Fibroblast of the conjunctiva (primary cell): ENCODE measurements at regions not wholly inside any gene's neighbourhood (a gene's known extent, or its start where the extent isn't known, plus 50 kb on each side); places are given as distances from the start of the nearest gene placed in this dataset.

Source experiments
- DNase-seq: peaks from one replicate; pipeline ENCODE4 v3.0.0-alpha.2; 2010; ENCODE audit warnings: low read depth

DNA sequence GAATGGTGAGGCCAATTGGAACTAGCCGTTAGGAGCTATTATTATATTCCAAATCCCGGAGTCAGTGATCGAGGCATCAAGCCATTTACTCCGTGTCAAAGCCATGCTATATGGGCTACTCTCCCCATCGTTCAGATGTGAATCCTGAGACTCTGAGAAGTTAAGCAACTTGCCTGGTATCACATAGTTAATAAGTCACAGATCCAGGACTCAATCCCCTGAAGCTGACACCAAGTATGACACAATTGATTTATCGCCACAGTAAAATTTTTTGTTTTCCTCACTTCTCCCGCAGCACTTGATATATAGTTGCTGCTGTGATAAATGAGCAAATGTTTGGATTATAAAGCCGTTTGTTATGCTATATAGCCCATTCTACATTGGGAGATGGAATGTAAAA lies 50.8 kb upstream of the TSHZ2 start:
- no peak for DNase-seq

GRCh38 chr20:52918311-52918710 lies 53.8 kb upstream of the TSHZ2 start:
- no peak for DNase-seq

DNA sequence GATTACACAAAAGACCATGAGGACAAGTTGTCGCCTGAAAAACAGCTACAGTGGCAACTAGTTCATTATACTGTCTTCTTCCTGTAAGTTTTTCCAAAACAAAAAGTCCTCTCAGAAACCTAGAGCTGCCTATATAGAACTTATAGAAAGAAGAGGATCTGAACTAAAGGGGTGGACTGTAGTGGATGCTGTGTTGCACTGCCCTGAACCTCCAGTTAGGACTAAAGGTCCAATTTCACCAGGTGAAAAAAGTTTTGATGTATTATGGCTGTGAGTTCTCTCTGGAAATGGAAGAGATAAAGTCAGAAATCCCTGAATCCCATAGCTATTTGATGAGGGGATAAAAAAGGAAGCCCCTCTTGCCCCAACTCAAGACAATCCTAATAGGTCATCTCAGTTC lies 56.6 kb upstream of the TSHZ2 start:
- DNase-seq: no peak

- no peak for DNase-seq
Observed at GRCh38 chr20:52914870-52915269, 57.3 kb upstream of the TSHZ2 start.

DNA sequence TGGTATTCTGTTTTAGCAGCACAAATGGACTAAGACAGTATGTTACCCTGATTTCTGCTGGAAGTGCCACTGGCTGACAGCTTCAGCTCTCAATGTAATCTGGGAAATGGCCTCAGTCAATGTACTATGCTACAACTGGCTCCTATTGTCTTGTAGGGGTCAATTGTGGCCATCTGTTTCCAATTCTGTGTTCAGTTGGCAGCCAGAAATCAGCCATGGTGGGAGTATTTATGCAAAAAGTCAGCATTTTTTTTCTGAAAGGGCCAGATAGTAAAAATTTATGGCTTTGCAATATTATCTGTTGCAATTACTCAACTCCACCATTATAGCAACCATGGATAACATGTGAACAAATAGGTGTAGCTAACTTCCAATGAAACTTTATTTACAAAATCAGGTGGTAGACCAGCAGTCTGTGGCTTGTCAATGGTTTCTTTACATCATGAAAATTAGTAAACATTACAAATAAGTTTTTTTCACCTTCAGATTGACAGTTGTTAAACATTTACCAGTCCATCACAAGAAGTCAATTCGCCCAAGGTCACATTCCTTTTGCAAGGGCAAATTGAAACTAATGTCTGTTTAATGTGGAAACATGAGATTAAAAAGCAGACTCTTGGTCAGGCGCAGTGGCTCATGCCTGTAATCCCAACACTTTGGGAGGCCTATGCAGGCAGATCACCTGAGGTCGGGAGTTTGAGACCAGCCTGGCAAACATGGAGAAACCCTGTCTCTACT lies 58.3 kb upstream of the TSHZ2 start:
- peak; percentile 33 for DNase-seq

GRCh38 chr20:52905241-52905994 lies 66.7 kb upstream of the TSHZ2 start:
- DNase-seq: no peak

GRCh38 chr20:52904837-52905236 lies 67.3 kb upstream of the TSHZ2 start:
- DNase-seq: no peak

DNA sequence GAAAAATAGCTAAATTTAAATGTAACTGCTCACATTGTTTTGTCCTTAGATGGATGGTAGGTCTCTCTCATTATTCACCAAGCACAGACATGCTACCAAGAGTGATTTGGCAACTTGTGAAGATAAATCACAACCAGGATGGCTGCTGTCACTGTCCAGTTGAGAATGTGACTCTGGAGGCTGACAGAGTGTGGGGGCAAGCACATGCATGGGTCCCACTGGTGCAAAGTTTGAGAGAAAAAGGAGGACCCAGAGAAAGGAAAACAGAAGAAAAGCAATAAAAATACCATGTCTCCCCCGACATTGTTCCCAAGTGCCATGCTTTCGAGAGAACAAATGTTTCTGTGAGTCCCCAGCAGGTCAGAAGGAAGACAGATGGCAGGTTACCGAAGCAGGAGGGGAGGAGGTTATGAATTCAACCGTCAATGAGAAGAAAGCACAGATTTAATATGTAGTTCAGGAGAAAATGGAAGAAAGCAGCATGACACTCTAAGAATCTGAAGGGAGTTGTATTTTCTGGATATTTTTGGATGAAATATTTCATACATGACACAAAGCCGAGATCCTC lies 73.0 kb upstream of the TSHZ2 start:
- DNase-seq: no peak

DNA sequence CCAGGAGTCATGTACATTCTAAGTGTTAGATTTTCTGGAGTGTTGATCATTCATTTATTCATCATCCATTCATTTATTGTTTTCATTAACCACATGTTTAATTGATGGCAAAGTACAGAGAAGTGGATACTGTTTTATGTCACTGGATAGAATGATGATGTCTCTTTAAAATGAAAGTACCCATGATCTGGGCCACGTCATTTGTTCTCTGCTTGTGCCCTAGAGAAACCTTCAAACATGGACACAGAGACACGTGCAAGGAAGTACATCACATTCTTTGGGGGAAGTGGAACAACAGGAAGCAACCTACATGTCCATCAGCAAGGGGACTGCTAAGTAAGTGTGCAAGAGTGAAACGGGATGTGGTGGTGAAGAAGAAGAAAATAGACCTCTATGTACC lies 75.8 kb upstream of the TSHZ2 start:
- no peak for DNase-seq

GRCh38 chr20:52895701-52896100 lies 76.5 kb upstream of the TSHZ2 start:
- no peak for DNase-seq

DNA sequence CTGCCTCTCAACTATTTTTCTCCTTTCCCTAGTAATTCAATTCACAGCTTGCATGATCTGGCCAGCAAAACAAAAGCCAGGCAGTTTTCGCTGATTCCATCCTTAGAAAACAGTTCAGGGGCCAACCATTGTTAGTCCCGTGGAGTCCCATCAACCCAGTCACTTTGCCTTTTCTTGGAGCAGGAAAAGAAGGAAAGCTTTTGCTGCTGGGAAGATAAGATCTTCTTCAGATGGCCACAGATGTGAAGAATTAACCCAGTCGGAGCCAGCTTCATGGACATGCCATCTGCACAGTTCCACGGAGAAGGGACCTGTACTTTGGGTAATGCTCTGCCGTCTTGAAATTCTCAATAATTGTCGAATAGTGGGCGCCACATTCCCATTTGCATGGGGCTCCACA lies 76.9 kb upstream of the TSHZ2 start:
- DNase-seq: no peak

DNA sequence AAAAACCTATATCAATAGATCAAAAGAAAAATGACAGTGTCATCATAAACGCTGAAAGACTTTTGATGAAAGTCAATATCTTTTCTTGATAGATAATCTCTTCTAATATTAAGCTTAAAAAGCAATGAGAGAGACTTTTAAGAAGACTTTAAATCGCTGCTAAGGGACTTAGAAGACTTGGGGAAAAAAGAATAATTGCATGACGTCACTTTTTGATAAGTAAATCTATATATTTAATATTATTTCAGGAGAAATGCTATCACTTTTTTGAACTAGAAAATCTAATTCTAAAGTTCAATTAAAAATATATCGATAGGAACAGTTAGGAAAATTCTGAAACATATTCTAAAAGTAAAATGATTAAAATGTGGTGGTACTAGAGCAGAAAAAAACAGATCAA lies 78.7 kb upstream of the TSHZ2 start:
- no peak for DNase-seq

GRCh38 chr20:52892023-52892422 lies 80.1 kb upstream of the TSHZ2 start:
- no peak for DNase-seq

- no peak for DNase-seq
Observed at GRCh38 chr20:52890130-52890529, 82.0 kb upstream of the TSHZ2 start.

GRCh38 chr20:52889225-52889624 lies 82.9 kb upstream of the TSHZ2 start:
- peak; percentile 6 for DNase-seq

GRCh38 chr20:52888096-52888495 lies 84.1 kb upstream of the TSHZ2 start:
- DNase-seq: no peak

- DNase-seq: no peak
Observed at GRCh38 chr20:52880997-52881396, 91.2 kb upstream of the TSHZ2 start.

GRCh38 chr20:52880259-52880658 lies 91.9 kb upstream of the TSHZ2 start:
- DNase-seq: no peak

- DNase-seq: no peak
Observed at GRCh38 chr20:52874241-52874640, 97.9 kb upstream of the TSHZ2 start.

DNA sequence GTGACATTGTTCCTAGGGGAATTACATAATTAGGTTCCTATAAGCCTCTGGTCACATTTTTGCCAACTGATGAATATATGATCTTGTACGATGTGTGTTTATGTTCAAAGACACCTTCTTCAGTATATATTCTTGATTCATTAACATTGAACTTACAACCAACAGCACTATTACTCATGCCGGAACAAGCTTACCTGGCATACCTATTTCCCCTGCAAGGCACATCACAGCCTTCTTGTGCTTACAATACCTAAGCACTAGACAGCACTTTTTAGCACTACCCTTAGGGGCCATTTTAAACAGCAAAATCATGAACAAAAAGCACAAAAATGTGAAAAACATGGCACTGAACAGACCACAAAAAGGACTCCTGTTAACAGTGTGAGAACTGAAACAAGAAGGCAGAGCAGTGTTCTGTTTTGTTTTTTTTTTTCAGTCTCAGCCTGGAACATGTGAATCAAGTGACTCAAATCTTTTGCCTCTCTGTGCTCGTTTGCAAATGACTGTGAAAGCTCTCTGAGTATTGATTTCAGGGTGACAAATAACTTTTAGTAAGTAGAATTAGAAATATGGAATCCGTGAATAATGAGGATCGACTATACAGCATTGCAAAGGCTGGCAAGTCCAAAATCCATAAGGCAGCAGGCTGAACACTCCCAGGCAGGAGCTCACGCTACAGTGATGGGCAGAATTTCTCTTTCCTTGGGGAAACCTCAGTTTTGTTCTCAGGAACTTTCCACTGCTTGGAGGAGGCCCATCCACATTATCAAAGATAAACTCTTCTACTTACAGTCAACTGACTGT lies 102.3 kb upstream of the TSHZ2 start:
- no peak for DNase-seq

DNA sequence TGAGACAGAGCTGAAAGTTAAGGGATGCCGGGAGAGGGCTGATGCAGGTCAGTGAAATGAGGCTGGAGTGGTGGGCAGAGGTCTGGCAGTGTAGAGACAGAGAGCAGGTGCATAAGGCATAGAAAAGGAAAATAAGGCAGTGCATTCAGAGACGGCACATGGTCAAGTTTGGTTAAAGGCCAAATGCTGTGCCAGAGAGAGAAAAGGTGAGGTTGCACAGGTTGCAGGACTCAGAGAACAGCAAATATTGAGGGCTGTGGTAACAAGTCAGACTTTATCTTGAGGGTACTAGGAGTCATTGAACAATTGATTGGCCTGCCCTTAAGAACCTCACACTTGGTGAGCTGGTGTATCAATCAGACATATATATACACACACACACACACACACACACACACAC lies 102.9 kb upstream of the TSHZ2 start:
- DNase-seq: no peak

DNA sequence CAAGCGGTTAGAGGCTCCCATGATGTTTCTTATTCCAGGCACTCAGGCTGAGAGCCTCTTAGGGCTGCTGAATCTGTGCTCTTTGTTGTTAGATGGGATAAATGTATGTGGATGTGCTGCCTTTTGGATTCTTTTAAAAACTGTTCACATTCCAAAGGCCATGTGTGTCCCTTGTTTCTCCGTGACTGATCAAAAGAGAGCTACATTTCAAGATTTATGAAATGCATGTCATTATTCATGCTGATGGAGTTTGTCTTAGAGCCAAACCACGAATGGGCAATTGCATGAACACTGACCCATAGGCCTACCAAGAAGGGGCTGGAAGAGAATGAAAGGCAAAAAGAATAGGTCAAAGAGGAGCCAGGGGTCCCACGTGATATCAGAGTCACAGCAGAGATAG lies 104.9 kb upstream of the TSHZ2 start:
- no peak for DNase-seq
